Panc1 (cell line): ENCODE measurements at regions not wholly inside any gene's neighbourhood (a gene's known extent, or its start where the extent isn't known, plus 50 kb on each side); places are given as distances from the start of the nearest gene placed in this dataset.

ENCODE experiments used
- ATAC-seq: fragments of 200-7000 bp; cut with Tn5 transposase; 2 replicates; pipeline ENCODE4 v1.9.1; 2020; ENCODE audit warnings: mild to moderate bottlenecking, moderate library complexity
- BruUV-seq: library from RNA; stranded (reverse); fragments of 400-500 nt; replicated peaks from 2 replicates; lab custom pipeline; 2021; lab: Mats Ljungman, UMichigan
- CTCF ChIA-PET: fragments of 300-600 bp; sonication (Branson Sonifier 250); formaldehyde crosslinking; loops from one replicate; lab custom pipeline; 2022; ENCODE audit warnings: antibody characterized with exemption; lab: Charles Lee
- POLR2A ChIA-PET: fragments of 300-600 bp; sonication (Branson Sonifier 250); formaldehyde crosslinking; loops from one replicate; lab custom pipeline; 2022; ENCODE audit warnings: antibody characterized with exemption; lab: Charles Lee
- DNase-seq: peaks from one replicate; pipeline ENCODE4 v3.0.0-alpha.2; 2010; ENCODE audit warnings: low read depth, low spot score
- H3K27ac ChIP-seq: 2 replicates; pipeline ENCODE4 v1.5.1; 2011; ENCODE audit warnings: mild to moderate bottlenecking, low read length, inconsistent platforms
- H3K27me3 ChIP-seq: fragments of 200-500 bp; sonication (Bioruptor generic); 2 replicates; pipeline ENCODE4 v1.6.0; 2014; ENCODE audit warnings: low read length, inconsistent platforms; ENCODE audit not compliant: control insufficient read depth, insufficient read depth
- H3K36me3 ChIP-seq: fragments of 200-500 bp; sonication (Bioruptor generic); 2 replicates; pipeline ENCODE4 v1.5.1; 2014; ENCODE audit warnings: inconsistent platforms, mild to moderate bottlenecking, low read length, moderate library complexity; ENCODE audit not compliant: control insufficient read depth, insufficient read depth
- H3K4me1 ChIP-seq: 2 replicates; pipeline ENCODE4 v1.5.1; 2011; ENCODE audit warnings: inconsistent platforms, mild to moderate bottlenecking, low read length, moderate library complexity; ENCODE audit not compliant: control insufficient read depth, insufficient read depth
- H3K4me3 ChIP-seq, 2 experiments: 2 replicates each; pipeline ENCODE4 v1.5.1; 2011 to 2012; ENCODE audit warnings: low read depth in 2 of 2, low read length in 2 of 2, mild to moderate bottlenecking in 2 of 2, inconsistent platforms in 1 of 2, moderate library complexity in 1 of 2
- H3K9me3 ChIP-seq: fragments of 200-500 bp; sonication (Bioruptor generic); 2 replicates; pipeline ENCODE4 v1.5.1; 2014; ENCODE audit warnings: low read depth, mild to moderate bottlenecking, inconsistent platforms, low read length, moderate library complexity; ENCODE audit not compliant: control insufficient read depth, insufficient read depth
- POLR2AphosphoS5 ChIP-seq: IDR thresholded peaks from 2 replicates; pipeline ENCODE4 v1.6.1; 2012; ENCODE audit warnings: mild to moderate bottlenecking, low read depth, low read length, moderate library complexity
- SIN3A ChIP-seq: IDR thresholded peaks from 2 replicates; pipeline ENCODE4 v1.6.1; 2012; ENCODE audit warnings: low read depth, mild to moderate bottlenecking, low read length, moderate library complexity, borderline replicate concordance; ENCODE audit not compliant: insufficient read depth
- TCF7L2 ChIP-seq: IDR thresholded peaks from 2 replicates; pipeline ENCODE4 v1.6.1; 2011; ENCODE audit warnings: mild to moderate bottlenecking, low read depth, low read length, inconsistent platforms
- in situ Hi-C: cut with HindIII; loops from 2 replicates; pipeline ENCODE4 v1.10.0; 2016; ENCODE audit warnings: low sequenced_read_pairs, low pct_unique_long_range_greater_than_20kb
- intact Hi-C: fragments of 100-400 bp; cut with micrococcal nuclease; formaldehyde crosslinking; loops from one replicate; pipeline ENCODE4 v1.10.0; 2022; ENCODE audit not compliant: unreplicated experiment
- TF ChIP-seq, protein P1 (sequence below): fragments of 450-650 bp; IDR thresholded peaks from 2 replicates; pipeline ENCODE4 v1.5.1; 2017; ENCODE audit warnings: mild to moderate bottlenecking
- TF ChIP-seq, protein P2 (sequence below), 2 experiments: IDR thresholded peaks; 2 replicates each; pipeline ENCODE4 v1.6.1; 2011 to 2012; ENCODE audit warnings: low read depth in 2 of 2, control low read depth in 1 of 2, low read length in 1 of 2, mild to moderate bottlenecking in 1 of 2, moderate library complexity in 1 of 2; ENCODE audit not compliant: insufficient read depth in 1 of 2

DNA sequence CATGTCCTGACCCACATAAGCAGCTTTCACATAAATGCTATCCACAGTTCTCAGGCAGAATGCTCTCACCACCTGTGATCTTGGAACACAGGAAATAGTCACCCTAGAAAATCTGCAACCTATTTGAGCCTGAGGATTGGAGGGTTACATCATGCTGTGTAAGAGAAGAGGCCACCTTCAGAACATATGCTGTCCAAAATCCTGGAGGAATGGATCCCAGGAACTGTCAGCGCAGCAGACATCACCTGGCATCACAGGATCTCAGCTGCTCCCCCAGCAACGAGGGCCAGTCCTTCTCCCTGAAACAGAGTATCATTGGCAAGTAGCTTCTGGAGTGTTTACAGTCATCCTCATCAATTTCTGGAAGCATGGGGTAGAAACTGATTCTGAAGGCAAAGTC, 63.2 kb upstream of the LTA4H start:
- H3K9me3 ChIP-seq = no peaks in the 10 kb centered on the region
- no peak for TF ChIP-seq TCF7L2
- TF ChIP-seq, protein P1, sequence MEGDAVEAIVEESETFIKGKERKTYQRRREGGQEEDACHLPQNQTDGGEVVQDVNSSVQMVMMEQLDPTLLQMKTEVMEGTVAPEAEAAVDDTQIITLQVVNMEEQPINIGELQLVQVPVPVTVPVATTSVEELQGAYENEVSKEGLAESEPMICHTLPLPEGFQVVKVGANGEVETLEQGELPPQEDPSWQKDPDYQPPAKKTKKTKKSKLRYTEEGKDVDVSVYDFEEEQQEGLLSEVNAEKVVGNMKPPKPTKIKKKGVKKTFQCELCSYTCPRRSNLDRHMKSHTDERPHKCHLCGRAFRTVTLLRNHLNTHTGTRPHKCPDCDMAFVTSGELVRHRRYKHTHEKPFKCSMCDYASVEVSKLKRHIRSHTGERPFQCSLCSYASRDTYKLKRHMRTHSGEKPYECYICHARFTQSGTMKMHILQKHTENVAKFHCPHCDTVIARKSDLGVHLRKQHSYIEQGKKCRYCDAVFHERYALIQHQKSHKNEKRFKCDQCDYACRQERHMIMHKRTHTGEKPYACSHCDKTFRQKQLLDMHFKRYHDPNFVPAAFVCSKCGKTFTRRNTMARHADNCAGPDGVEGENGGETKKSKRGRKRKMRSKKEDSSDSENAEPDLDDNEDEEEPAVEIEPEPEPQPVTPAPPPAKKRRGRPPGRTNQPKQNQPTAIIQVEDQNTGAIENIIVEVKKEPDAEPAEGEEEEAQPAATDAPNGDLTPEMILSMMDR = no peak
- no peak for TF ChIP-seq POLR2AphosphoS5
- TF ChIP-seq SIN3A = no peak
- TF ChIP-seq, protein P2, sequence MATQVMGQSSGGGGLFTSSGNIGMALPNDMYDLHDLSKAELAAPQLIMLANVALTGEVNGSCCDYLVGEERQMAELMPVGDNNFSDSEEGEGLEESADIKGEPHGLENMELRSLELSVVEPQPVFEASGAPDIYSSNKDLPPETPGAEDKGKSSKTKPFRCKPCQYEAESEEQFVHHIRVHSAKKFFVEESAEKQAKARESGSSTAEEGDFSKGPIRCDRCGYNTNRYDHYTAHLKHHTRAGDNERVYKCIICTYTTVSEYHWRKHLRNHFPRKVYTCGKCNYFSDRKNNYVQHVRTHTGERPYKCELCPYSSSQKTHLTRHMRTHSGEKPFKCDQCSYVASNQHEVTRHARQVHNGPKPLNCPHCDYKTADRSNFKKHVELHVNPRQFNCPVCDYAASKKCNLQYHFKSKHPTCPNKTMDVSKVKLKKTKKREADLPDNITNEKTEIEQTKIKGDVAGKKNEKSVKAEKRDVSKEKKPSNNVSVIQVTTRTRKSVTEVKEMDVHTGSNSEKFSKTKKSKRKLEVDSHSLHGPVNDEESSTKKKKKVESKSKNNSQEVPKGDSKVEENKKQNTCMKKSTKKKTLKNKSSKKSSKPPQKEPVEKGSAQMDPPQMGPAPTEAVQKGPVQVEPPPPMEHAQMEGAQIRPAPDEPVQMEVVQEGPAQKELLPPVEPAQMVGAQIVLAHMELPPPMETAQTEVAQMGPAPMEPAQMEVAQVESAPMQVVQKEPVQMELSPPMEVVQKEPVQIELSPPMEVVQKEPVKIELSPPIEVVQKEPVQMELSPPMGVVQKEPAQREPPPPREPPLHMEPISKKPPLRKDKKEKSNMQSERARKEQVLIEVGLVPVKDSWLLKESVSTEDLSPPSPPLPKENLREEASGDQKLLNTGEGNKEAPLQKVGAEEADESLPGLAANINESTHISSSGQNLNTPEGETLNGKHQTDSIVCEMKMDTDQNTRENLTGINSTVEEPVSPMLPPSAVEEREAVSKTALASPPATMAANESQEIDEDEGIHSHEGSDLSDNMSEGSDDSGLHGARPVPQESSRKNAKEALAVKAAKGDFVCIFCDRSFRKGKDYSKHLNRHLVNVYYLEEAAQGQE (IDR thresholded peaks at IDR 0.05; ENCODE audit: insufficient read depth in 1 of 2, low read depth in 2 of 2, low read length in 1 of 2) = no peak
- no peaks in the 10 kb centered on the region for H3K4me1 ChIP-seq
- no peak overlapping the region for H3K27ac ChIP-seq
- no TSS peak for BruUV-seq
- H3K27me3 ChIP-seq = no peaks in the 10 kb centered on the region
- intact Hi-C loops (no loop called here), in situ Hi-C loops (no loop called here)
- no peaks in the 10 kb centered on the region for H3K36me3 ChIP-seq
- ATAC-seq = no peak
- H3K4me3 ChIP-seq = no peak overlapping the region
- DNase-seq = no peak
- ChIA-PET CTCF (no interaction called here), POLR2A (no interaction called here)

DNA sequence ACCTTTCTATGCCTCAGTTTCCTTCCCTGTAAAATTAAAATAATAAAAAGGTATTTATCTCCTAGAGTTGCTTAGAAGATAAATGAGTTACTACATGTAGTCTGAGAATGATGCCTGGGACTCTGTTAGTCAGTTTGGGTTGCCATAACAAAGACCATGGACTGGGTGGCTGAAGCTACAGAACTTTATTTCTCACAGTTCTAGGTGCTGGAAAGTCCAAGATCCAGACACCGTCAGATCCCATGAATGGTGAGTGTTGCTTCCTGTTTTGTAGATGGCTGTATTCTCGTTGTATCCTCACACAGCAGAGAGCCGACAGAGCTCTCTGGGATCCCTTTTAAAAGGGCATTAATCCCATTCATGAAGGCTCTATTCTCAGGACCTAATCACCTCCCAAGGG, 64.0 kb upstream of the LTA4H start:
- no peaks in the 10 kb centered on the region for H3K4me1 ChIP-seq
- intact Hi-C loops (no loop called here), in situ Hi-C loops (no loop called here)
- no peaks in the 10 kb centered on the region for H3K9me3 ChIP-seq
- no peak overlapping the region for H3K27ac ChIP-seq
- DNase-seq (no peak), ATAC-seq (no peak)
- H3K36me3 ChIP-seq = no peaks in the 10 kb centered on the region
- ChIA-PET CTCF (interaction anchor here (0.6 kb wide), 1 partner anchor 101 kb away, joined by 3 read pairs; no protein-coding TSS in a partner anchor), POLR2A (no interaction called here)
- TF ChIP-seq, protein P1 = no peak
- no peaks in the 10 kb centered on the region for H3K27me3 ChIP-seq
- H3K4me3 ChIP-seq = no peak overlapping the region
- no TSS peak for BruUV-seq
